Activated CD8-positive, alpha-beta T cell treated with anti-CD3 and anti-CD28 coated beads for 36 hours (primary cell): ENCODE measurements at regions not wholly inside any gene's neighbourhood (a gene's known extent, or its start where the extent isn't known, plus 50 kb on each side); places are given as distances from the start of the nearest gene placed in this dataset.
"Not testable (repeated sequence)": the region's sequence is repeated elsewhere in the genome, so short reads cannot be mapped to it uniquely, and the experiment has no call there.

Experiments used
- ATAC-seq: fragments of 200-7000 bp; cut with Tn5 transposase; one replicate; pipeline ENCODE4 v1.10.0; 2021; ENCODE audit warnings: mild to moderate bottlenecking, moderate library complexity
- CTCF ChIA-PET: fragments of 350-600 bp; sonication (Branson Sonifier 250); formaldehyde crosslinking; loops from one replicate; lab custom pipeline; 2021; ENCODE audit warnings: antibody characterized with exemption; lab: Charles Lee
- POLR2A ChIA-PET: fragments of 350-600 bp; sonication (Branson Sonifier 250); formaldehyde crosslinking; loops from one replicate; lab custom pipeline; 2021; ENCODE audit warnings: antibody characterized with exemption; lab: Charles Lee
- DNase-seq: peaks from one replicate; pipeline ENCODE4 v3.0.0-alpha.2; 2020
- H3K27ac Mint-ChIP-seq: one replicate; pipeline ENCODE4 v1.8.0; 2021; ENCODE audit warnings: mild to moderate bottlenecking, mixed read lengths
- H3K27me3 Mint-ChIP-seq: one replicate; pipeline ENCODE4 v1.8.0; 2021; ENCODE audit warnings: mixed read lengths
- H3K36me3 Mint-ChIP-seq: one replicate; pipeline ENCODE4 v1.8.0; 2021; ENCODE audit warnings: low read depth, mixed read lengths
- H3K4me1 Mint-ChIP-seq: one replicate; pipeline ENCODE4 v1.8.0; 2021; ENCODE audit warnings: low read depth, mixed read lengths
- H3K4me3 Mint-ChIP-seq: one replicate; pipeline ENCODE4 v1.8.0; 2021; ENCODE audit warnings: mild to moderate bottlenecking, moderate library complexity, mixed read lengths
- H3K9me3 Mint-ChIP-seq: one replicate; pipeline ENCODE4 v1.8.0; 2021; ENCODE audit warnings: mixed read lengths
- CTCF ChIP-seq: fragments of 200-600 bp; IDR thresholded peaks from one replicate; pipeline ENCODE4 v1.8.0; 2022; ENCODE audit warnings: antibody characterized with exemption, mild to moderate bottlenecking
- intact Hi-C: fragments of 100-400 bp; cut with micrococcal nuclease; formaldehyde crosslinking; loops from one replicate; pipeline ENCODE4 v1.10.0; 2022

GRCh38 chr2:123514613-123515207, 510.4 kb upstream of the CNTNAP5 start:
- Mint-ChIP-seq H3K36me3 (no peaks in the 10 kb centered on the region), H3K4me3 (no peak overlapping the region), H3K27ac (no peak overlapping the region), H3K9me3 (no peaks in the 10 kb centered on the region), H3K27me3 (no peaks in the 10 kb centered on the region), H3K4me1 (no peaks in the 10 kb centered on the region)
- CTCF ChIA-PET, result no interaction called here
- intact Hi-C loops, result no loop called here
- DNase-seq (no peak), ATAC-seq (no peak)
- POLR2A ChIA-PET, result no interaction called here
- no peak for TF ChIP-seq CTCF

GRCh38 chr2:123518367-123518766, 506.7 kb upstream of the CNTNAP5 start:
- Mint-ChIP-seq H3K27me3 (no peaks in the 10 kb centered on the region), H3K9me3 (no peaks in the 10 kb centered on the region), H3K4me1 (no peaks in the 10 kb centered on the region), H3K27ac (no peak overlapping the region), H3K36me3 (no peaks in the 10 kb centered on the region), H3K4me3 (no peak overlapping the region)
- TF ChIP-seq CTCF, result no peak
- ChIA-PET CTCF (no interaction called here), POLR2A (no interaction called here)
- intact Hi-C loops, result no loop called here
- ATAC-seq, result no peak
- no peak for DNase-seq

- no peak for TF ChIP-seq CTCF
- Mint-ChIP-seq H3K27ac (no peak overlapping the region), H3K4me1 (no peaks in the 10 kb centered on the region), H3K36me3 (no peaks in the 10 kb centered on the region), H3K27me3 (no peaks in the 10 kb centered on the region), H3K4me3 (no peak overlapping the region), H3K9me3 (peaks cover 10% of the 10 kb centered on the region)
- DNase-seq (no peak), ATAC-seq (no peak)
- ChIA-PET POLR2A (no interaction called here), CTCF (no interaction called here)
- intact Hi-C loops, result no loop called here
Measured at GRCh38 chr2:123521854-123522253, 503.2 kb upstream of the CNTNAP5 start.

GRCh38 chr2:123522498-123522897, 502.6 kb upstream of the CNTNAP5 start:
- not testable (repeated sequence) for H3K27ac Mint-ChIP-seq

GRCh38 chr2:123528996-123529707, 495.9 kb upstream of the CNTNAP5 start:
- intact Hi-C loops, result no loop called here
- peaks cover 20% of the 10 kb centered on the region for H3K9me3 Mint-ChIP-seq

More at GRCh38 chr2:123522498-123522897, 502.6 kb upstream of the CNTNAP5 start:
- H3K4me3 Mint-ChIP-seq, H3K27me3 Mint-ChIP-seq, intact Hi-C loops, DNase-seq, H3K36me3 Mint-ChIP-seq, CTCF ChIA-PET, H3K4me1 Mint-ChIP-seq, POLR2A ChIA-PET, ATAC-seq: not testable (repeated sequence)
- H3K9me3 Mint-ChIP-seq, result peaks cover 14% of the 10 kb centered on the region

More at GRCh38 chr2:123528996-123529707, 495.9 kb upstream of the CNTNAP5 start:
- Mint-ChIP-seq H3K4me1 (no peaks in the 10 kb centered on the region), H3K36me3 (no peaks in the 10 kb centered on the region), H3K27me3 (no peaks in the 10 kb centered on the region), H3K27ac (no peak overlapping the region), H3K4me3 (no peak overlapping the region)
- ChIA-PET POLR2A (no interaction called here), CTCF (no interaction called here)
- TF ChIP-seq CTCF, result no peak
- no peak for DNase-seq
- ATAC-seq, result no peak
